DND-41 (cell line): ENCODE measurements at regions not wholly inside any gene's neighbourhood (a gene's known extent, or its start where the extent isn't known, plus 50 kb on each side); places are given as distances from the start of the nearest gene placed in this dataset.

Experiments
- ATAC-seq: fragments of 200-7000 bp; cut with Tn5 transposase; 3 replicates; pipeline ENCODE4 v1.9.1; 2021; ENCODE audit warnings: low read depth; ENCODE audit not compliant: insufficient read depth
- DNase-seq: peaks from one replicate; pipeline ENCODE4 v3.0.0-alpha.2; 2020
- H2AFZ ChIP-seq: 2 replicates; pipeline ENCODE4 v1.6.0; 2012; ENCODE audit warnings: low read depth, low read length
- H3K27ac ChIP-seq: 2 replicates; pipeline ENCODE4 v1.5.1; 2012; ENCODE audit warnings: low read length, inconsistent platforms
- H3K27me3 ChIP-seq: fragments of 200-600 bp; sonication (generic); 2 replicates; pipeline ENCODE4 v1.6.0; 2012; ENCODE audit warnings: low read length, mild to moderate bottlenecking, inconsistent platforms; ENCODE audit not compliant: insufficient read depth, poor library complexity
- H3K36me3 ChIP-seq: 2 replicates; pipeline ENCODE4 v1.5.1; 2012; ENCODE audit warnings: low read length, inconsistent platforms; ENCODE audit not compliant: insufficient read depth
- H3K4me1 ChIP-seq: 2 replicates; pipeline ENCODE4 v1.5.1; 2012; ENCODE audit warnings: mild to moderate bottlenecking, low read length; ENCODE audit not compliant: insufficient read depth
- H3K4me2 ChIP-seq: 2 replicates; pipeline ENCODE4 v1.6.0; 2012; ENCODE audit warnings: mild to moderate bottlenecking, moderate library complexity, low read length, inconsistent platforms; ENCODE audit not compliant: insufficient read depth
- H3K4me3 ChIP-seq, 2 experiments: fragments of 200-600 bp in 1 of 2; shearing (Covaris generic) in 1 of 2; 2 replicates each; pipeline ENCODE4 v1.5.1; 2012 to 2016; ENCODE audit warnings: inconsistent platforms in 2 of 2, low read length in 2 of 2, mild to moderate bottlenecking in 2 of 2, low read depth in 1 of 2, moderate library complexity in 1 of 2
- H3K79me2 ChIP-seq: 2 replicates; pipeline ENCODE4 v1.6.0; 2012; ENCODE audit warnings: low read length, inconsistent platforms; ENCODE audit not compliant: insufficient read depth
- H3K9ac ChIP-seq: 2 replicates; pipeline ENCODE4 v1.6.0; 2012; ENCODE audit warnings: low read depth, mild to moderate bottlenecking, inconsistent platforms, low read length, moderate library complexity
- H3K9me3 ChIP-seq: 2 replicates; pipeline ENCODE4 v1.5.1; 2012; ENCODE audit warnings: low read length, moderate library complexity, mild to moderate bottlenecking, inconsistent platforms; ENCODE audit not compliant: insufficient read depth, severe bottlenecking
- H4K20me1 ChIP-seq: 2 replicates; pipeline ENCODE4 v1.6.0; 2012; ENCODE audit warnings: low read length; ENCODE audit not compliant: insufficient read depth
- CTCF ChIP-seq: IDR thresholded peaks from 2 replicates; pipeline ENCODE4 v1.5.1; 2012; ENCODE audit warnings: borderline replicate concordance, low read length, moderate library complexity, mild to moderate bottlenecking; ENCODE audit not compliant: poor library complexity, severe bottlenecking; ENCODE audit errors: extremely low read depth
- EZH2 ChIP-seq: IDR thresholded peaks from 3 replicates; pipeline ENCODE4 v1.6.1; 2012; ENCODE audit warnings: borderline replicate concordance, low read depth, mild to moderate bottlenecking, moderate library complexity, low read length, inconsistent platforms; ENCODE audit not compliant: severe bottlenecking

GRCh38 chr5:51902512-51902911 is 519.3 kb downstream of the ISL1 start:
- DNase-seq (no peak), ATAC-seq (no peak)
- TF ChIP-seq CTCF: no peak
- TF ChIP-seq EZH2: no peak
- H3K4me1 ChIP-seq: no peaks in the 10 kb centered on the region
- no peaks in the 10 kb centered on the region for H3K9me3 ChIP-seq
- H3K4me2 ChIP-seq: no peak overlapping the region
- H3K36me3 ChIP-seq: no peaks in the 10 kb centered on the region
- H2AFZ ChIP-seq: no peak overlapping the region
- no peak overlapping the region for H3K4me3 ChIP-seq
- H3K27me3 ChIP-seq: no peaks in the 10 kb centered on the region
- no peaks in the 10 kb centered on the region for H4K20me1 ChIP-seq
- no peaks in the 10 kb centered on the region for H3K79me2 ChIP-seq
- H3K27ac ChIP-seq: no peak overlapping the region
- no peak overlapping the region for H3K9ac ChIP-seq

- no peak overlapping the region for H3K4me2 ChIP-seq
- no peaks in the 10 kb centered on the region for H3K4me1 ChIP-seq
- H3K4me3 ChIP-seq: no peak overlapping the region
- DNase-seq (no peak), ATAC-seq (no peak)
- H4K20me1 ChIP-seq: no peaks in the 10 kb centered on the region
- no peak overlapping the region for H2AFZ ChIP-seq
- no peak overlapping the region for H3K27ac ChIP-seq
- no peak for TF ChIP-seq CTCF
- TF ChIP-seq EZH2: no peak
- H3K79me2 ChIP-seq: no peaks in the 10 kb centered on the region
- no peaks in the 10 kb centered on the region for H3K9me3 ChIP-seq
- H3K9ac ChIP-seq: no peak overlapping the region
- no peaks in the 10 kb centered on the region for H3K27me3 ChIP-seq
- H3K36me3 ChIP-seq: no peaks in the 10 kb centered on the region
Measured at GRCh38 chr5:51908215-51908614, 525.0 kb downstream of the ISL1 start.

GRCh38 chr5:51944500-51945125 is 561.4 kb downstream of the ISL1 start:
- no peak overlapping the region for H2AFZ ChIP-seq
- H3K4me2 ChIP-seq: no peak overlapping the region
- TF ChIP-seq CTCF (no peak), EZH2 (no peak)
- no peak overlapping the region for H3K9ac ChIP-seq
- no peaks in the 10 kb centered on the region for H4K20me1 ChIP-seq
- DNase-seq (no peak), ATAC-seq (no peak)
- H3K4me1 ChIP-seq: no peaks in the 10 kb centered on the region
- no peaks in the 10 kb centered on the region for H3K27me3 ChIP-seq
- H3K27ac ChIP-seq: no peak overlapping the region
- H3K36me3 ChIP-seq: no peaks in the 10 kb centered on the region
- no peak overlapping the region for H3K4me3 ChIP-seq
- peaks cover 8% of the 10 kb centered on the region for H3K9me3 ChIP-seq
- no peaks in the 10 kb centered on the region for H3K79me2 ChIP-seq
